Thoracic aorta (tissue), 2 donors: ENCODE measurements at regions not wholly inside any gene's neighbourhood (a gene's known extent, or its start where the extent isn't known, plus 50 kb on each side); places are given as distances from the start of the nearest gene placed in this dataset.

ENCODE experiments used
- ATAC-seq: fragments of 150-250 bp; one replicate; pipeline ENCODE4 v1.8.0; 2017; ENCODE audit warnings: low read depth; ENCODE audit not compliant: insufficient number of reproducible peaks, low FRiP score
- DNase-seq: peaks from one replicate; pipeline ENCODE4 v3.0.0-alpha.2; 2020; ENCODE audit warnings: low spot score
- H3K27ac ChIP-seq, 2 donors: fragments of 200-600 bp; sonication (generic); 1 replicate in 1 of 2; 2 replicates in 1 of 2; pipeline ENCODE4 v1.5.1; 2016; ENCODE audit warnings: mild to moderate bottlenecking in 2 of 2, moderate library complexity in 2 of 2
- H3K27me3 ChIP-seq: fragments of 200-600 bp; sonication (generic); replicated peaks from 2 replicates; pipeline ENCODE4 v1.6.0; 2016; ENCODE audit warnings: mild to moderate bottlenecking; ENCODE audit not compliant: insufficient read depth
- H3K36me3 ChIP-seq: fragments of 200-600 bp; sonication (generic); one replicate; pipeline ENCODE4 v1.5.1; 2016
- H3K4me1 ChIP-seq, 2 donors: fragments of 200-600 bp; sonication (generic); 1 replicate in 1 of 2; 2 replicates in 1 of 2; pipeline versions ENCODE4 v1.5.1 to v1.6.0; 2016; ENCODE audit warnings: low read depth in 2 of 2, mild to moderate bottlenecking in 1 of 2; ENCODE audit not compliant: control insufficient read depth in 1 of 2
- H3K4me3 ChIP-seq: fragments of 200-600 bp; sonication (generic); 2 replicates; pipeline ENCODE4 v1.5.1; 2016; ENCODE audit warnings: mild to moderate bottlenecking
- H3K9me3 ChIP-seq: fragments of 200-600 bp; sonication (generic); 2 replicates; pipeline ENCODE4 v1.5.1; 2016
- TF ChIP-seq, protein P1 (sequence below): fragments of 200-600 bp; sonication (generic); IDR thresholded peaks from one replicate; pipeline ENCODE4 v1.5.1; 2019; ENCODE audit warnings: antibody characterized with exemption

DNA sequence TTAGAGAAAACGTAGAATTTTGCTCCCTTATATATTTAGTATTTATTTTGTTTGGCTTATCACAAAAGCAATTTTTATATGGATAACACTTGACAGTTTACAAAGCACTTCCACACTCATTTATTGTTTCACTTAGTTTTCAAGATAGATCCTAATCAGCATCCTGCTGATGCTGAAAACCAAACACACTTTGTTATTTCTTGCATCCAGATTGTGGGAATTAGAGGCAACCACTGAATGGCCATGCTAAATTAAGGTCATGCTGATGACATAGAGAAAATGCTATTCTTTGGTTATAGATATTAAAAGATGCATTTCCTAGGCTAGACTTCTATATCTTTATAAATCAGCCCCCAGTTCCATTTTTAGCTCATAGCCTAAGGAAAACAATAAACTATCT, 474.1 kb upstream of the KCNMB2 start:
- TF ChIP-seq, protein P1, sequence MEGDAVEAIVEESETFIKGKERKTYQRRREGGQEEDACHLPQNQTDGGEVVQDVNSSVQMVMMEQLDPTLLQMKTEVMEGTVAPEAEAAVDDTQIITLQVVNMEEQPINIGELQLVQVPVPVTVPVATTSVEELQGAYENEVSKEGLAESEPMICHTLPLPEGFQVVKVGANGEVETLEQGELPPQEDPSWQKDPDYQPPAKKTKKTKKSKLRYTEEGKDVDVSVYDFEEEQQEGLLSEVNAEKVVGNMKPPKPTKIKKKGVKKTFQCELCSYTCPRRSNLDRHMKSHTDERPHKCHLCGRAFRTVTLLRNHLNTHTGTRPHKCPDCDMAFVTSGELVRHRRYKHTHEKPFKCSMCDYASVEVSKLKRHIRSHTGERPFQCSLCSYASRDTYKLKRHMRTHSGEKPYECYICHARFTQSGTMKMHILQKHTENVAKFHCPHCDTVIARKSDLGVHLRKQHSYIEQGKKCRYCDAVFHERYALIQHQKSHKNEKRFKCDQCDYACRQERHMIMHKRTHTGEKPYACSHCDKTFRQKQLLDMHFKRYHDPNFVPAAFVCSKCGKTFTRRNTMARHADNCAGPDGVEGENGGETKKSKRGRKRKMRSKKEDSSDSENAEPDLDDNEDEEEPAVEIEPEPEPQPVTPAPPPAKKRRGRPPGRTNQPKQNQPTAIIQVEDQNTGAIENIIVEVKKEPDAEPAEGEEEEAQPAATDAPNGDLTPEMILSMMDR = no peak

DNA sequence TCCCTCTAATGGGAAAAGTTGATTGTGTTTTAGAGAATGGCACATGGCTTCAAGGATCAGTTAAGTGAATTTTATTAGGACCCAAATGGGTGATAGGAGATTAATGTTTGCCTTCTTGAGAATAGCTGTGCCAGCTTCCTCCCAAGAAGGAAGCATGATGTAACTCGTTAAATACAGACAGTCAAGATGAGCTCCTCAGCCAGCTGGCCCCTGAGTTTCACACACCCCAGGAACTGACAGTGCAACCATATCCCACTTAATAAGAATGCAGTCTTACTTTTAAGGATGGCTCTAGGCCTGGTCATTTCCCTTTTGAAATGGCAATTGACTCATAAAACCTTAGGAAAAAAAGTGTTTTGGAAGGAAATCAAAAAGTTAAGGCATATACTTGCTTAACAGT, 472.8 kb upstream of the KCNMB2 start:
- Histone ChIP-seq H3K27me3 (no peaks in the 10 kb centered on the region), H3K36me3 (no peaks in the 10 kb centered on the region), H3K4me3 (no peak overlapping the region), H3K9me3 (no peaks in the 10 kb centered on the region), H3K4me1 (peaks cover 3 to 28% of the 10 kb centered on the region in 2 donors), H3K27ac (no peak overlapping the region)
- DNase-seq (no peak), ATAC-seq (no peak)
- TF ChIP-seq, protein P1 = no peak

More for the DNA sequence above, 474.1 kb upstream of the KCNMB2 start:
- peaks cover 3 to 29% of the 10 kb centered on the region in 2 donors for H3K4me1 ChIP-seq
- no peak overlapping the region for H3K27ac ChIP-seq
- H3K36me3 ChIP-seq = no peaks in the 10 kb centered on the region
- no peak overlapping the region for H3K4me3 ChIP-seq
- DNase-seq = no peak
- no peak for ATAC-seq
- no peaks in the 10 kb centered on the region for H3K9me3 ChIP-seq
- H3K27me3 ChIP-seq = no peaks in the 10 kb centered on the region

GRCh38 chr3:178067721-178068120, 468.5 kb upstream of the KCNMB2 start:
- Histone ChIP-seq H3K27me3 (no peaks in the 10 kb centered on the region), H3K27ac (no peak overlapping the region), H3K9me3 (no peaks in the 10 kb centered on the region), H3K36me3 (no peaks in the 10 kb centered on the region), H3K4me1 (peaks cover 0 to 4% of the 10 kb centered on the region in 2 donors), H3K4me3 (no peak overlapping the region)
- TF ChIP-seq, protein P1 = no peak
- DNase-seq (no peak), ATAC-seq (no peak)

- Histone ChIP-seq H3K9me3 (no peaks in the 10 kb centered on the region), H3K4me1 (no peaks in the 10 kb centered on the region), H3K36me3 (no peaks in the 10 kb centered on the region), H3K4me3 (no peak overlapping the region), H3K27me3 (no peaks in the 10 kb centered on the region), H3K27ac (no peak overlapping the region)
- TF ChIP-seq, protein P1 = no peak
- DNase-seq (no peak), ATAC-seq (no peak)
Observed at GRCh38 chr3:178072391-178073305, 463.6 kb upstream of the KCNMB2 start.

GRCh38 chr3:178073366-178073765, 462.9 kb upstream of the KCNMB2 start:
- no peak overlapping the region for H3K27ac ChIP-seq

More at GRCh38 chr3:178073366-178073765, 462.9 kb upstream of the KCNMB2 start:
- Histone ChIP-seq H3K36me3 (no peaks in the 10 kb centered on the region), H3K9me3 (no peaks in the 10 kb centered on the region), H3K4me1 (peaks cover 0 to under 1% of the 10 kb centered on the region in 2 donors), H3K4me3 (no peak overlapping the region), H3K27me3 (no peaks in the 10 kb centered on the region)
- ATAC-seq (no peak), DNase-seq (no peak)
- TF ChIP-seq, protein P1 = no peak
